ENCODE measurements at regions not wholly inside any gene's neighbourhood (a gene's known extent, or its start where the extent isn't known, plus 50 kb on each side); places are given as distances from the start of the nearest gene placed in this dataset.

DNA sequence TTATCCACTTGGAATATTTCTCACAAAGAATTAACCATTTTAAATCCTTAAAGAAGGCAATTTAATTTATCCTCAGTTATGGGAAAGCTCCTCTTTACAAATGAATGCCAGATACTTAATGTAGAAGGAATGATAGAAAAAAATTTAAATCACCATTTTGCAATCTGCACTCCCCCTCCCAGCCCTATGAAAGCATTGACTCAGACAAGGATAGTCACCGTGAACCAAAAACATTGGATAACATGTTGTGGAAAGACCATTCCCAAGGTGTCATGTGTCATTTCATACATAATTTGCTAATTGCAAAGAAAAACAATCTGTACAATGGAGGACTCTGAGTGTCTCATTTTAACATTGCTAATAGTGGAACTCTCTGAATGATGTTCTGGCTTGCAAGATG is 421.0 kb downstream of the TXNL1 start:
- DNase-seq: no peak

DNA sequence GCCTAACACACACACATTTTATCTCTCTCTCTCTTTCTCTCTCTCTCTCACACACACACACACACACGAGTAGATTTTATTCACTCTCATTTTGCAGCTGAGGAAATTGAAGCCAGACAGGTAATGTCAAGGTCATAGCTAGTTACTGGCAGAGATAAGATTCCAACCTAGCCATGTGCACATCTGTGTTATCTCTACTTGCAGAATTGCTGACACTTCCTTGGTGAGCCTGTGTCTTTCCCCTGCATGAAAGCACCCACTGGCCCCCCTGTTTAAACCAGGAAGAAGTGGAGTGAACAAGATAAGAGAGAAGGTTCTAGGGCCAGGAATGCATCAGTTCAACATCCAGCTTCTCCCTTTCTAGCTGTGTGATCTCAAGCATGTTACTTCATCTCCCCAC is 423.7 kb downstream of the TXNL1 start:
- DNase-seq: no peak

DNA sequence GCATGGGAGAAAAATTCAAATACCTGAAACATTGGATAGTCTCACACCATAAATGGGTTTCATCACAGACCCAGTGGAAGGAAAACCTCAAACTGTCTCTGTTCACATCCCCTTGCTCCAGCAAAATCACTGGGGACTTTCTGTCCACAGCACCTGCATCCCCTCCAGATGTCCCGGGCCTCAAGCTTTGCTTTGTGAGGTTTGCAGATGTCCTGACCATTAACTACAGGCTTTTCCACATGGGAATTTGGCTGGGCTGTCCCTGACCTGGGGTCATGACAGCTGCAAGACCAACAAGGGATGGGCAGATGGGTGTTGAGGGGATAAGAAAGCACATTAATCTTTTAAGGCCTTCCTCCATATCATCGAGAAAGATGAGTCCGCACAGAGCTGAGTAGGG is 427.9 kb downstream of the TXNL1 start:
- no peak for DNase-seq

DNA sequence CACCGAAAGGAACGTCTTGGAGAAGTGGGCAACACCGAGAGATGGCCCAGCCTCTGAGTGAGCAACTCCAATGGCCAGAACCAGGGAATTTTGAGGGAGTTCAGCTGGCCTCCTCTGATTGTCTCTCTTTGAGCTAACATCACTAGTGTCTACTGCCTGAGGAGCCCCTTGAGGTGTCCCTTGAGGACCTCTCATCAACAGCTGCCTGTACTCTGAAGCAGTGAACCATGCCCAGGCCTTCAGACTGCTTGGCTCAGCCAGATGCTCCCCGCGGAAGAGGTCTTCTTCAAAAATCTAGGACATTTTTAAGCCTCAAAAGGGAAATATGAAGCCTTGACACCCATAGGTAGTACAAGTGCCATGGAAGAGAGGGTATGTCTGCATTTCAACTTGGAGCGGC is 430.4 kb downstream of the TXNL1 start:
- no peak for DNase-seq

DNA sequence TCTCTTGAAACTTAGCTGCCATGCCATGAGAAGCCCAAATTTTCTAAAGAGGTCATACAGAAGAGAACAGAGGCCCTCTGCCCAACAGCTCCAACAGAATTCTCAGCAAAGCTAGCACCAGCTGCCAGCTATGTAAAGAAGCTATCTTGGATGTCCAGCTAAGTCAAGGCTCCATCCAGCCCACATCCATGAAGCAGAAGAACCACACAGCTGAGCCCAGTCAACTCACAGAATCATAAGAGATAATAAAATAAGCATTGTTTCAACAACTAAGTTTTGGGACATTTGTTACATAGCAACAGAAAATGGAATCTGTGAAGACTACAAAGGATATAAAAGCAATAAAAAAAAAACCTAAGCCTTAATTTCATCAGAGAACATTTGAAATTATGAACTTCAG is 434.3 kb downstream of the TXNL1 start:
- DNase-seq: no peak

DNA sequence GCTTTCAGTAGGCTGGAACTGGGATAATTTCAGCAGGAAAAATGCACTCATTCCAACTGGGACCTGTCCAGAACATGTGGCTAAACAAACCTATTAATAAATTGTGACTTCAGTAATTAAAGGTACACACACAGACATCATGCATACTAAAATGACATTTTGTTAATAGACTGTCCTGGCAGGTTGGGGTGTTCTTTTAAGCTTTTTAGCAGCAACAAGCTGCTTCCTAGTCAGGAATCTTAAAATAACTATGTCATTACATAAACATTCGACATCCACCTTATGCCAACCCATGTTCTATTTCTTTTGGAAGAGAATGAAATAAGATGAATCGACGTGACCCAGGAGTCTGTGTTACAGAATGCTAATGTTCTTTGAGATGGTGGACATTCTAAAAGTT is 435.7 kb downstream of the TXNL1 start:
- DNase-seq: no peak

DNA sequence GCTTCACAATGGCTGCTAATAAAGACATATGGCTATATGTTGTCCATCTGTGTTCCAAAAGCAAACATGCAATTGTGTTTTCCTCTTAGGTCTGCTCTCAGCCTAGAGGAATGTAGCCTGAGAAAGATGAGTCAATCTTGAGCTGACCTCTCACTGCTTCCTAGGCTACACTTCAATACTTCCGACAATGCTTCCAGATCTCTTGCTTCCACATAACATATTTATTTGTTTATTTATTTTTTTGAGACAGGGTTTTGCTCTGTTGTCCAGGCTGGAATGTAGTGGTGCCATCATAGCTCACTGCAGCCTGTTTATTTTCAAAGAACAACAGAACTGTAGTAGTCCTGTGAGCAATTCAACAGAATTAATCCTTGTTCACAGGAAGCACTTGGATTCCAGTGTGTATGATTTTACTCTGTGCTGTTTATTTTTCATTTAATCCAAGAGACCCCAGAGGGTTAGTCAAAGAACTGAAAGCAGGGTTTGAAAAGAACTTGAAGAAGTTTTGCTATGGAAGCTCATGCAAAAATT is 437.9 kb downstream of the TXNL1 start:
- DNase-seq: no peak

DNA sequence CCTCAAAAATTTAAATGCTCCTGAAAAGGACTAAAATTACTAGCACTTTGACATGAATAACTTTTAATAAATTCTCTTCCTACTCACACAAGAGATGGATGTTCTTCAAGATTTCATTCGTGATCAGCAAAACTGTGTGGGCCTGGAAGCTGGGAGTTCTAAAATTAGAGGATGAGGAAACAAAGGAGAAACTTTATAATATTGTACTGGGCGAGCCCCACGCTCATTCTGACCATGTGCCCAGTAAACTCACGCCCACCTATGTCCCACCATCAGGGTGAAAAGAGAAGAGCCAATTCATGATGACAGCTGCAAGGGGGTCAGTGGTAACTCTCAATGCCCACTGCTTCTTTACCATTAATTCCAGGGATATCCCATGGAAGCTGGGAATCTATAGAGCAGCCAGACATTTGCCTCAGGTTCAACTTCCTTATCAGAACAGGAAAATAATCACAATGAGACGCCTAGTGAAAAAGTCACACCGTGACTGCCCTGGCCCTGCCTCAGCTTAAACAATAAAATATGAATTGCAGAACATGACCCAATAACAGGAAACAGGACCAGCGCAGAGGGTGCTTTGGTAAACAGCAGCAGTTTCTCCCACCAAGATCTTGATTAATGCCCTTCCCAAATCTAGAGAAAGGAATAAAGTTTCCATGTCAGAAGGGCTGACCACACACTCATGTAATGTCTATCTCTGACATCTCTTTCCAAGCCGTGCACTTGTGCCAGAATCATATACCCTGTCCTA is 438.6 kb downstream of the TXNL1 start:
- DNase-seq: no peak

DNA sequence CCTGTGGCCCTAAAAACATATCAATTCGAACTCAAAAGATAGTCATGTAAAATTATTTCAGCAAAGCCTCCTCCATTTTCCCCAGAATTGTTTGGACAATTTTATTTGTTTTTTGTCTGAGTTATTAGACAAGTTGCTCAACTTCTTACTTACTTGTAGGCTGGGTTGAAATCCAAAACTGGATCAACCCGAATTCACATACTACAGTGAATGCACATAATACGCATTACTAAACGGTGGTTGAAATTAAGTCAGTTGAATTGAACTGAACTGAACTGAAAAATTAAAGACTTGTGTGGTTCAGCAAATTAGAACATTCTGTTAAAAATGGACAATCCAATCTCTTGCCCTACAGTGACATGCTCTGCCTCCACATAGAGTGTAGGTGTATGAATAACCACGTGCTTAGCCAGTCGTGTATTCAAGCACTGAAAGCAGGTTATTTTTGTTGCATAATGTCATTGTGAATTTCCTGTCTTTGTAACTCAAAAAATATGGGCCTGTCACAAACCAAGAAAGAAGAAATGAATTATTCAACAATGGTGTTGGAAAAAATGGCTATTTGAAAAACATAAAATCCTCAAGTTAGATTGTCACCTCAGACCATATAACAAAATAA is 441.0 kb downstream of the TXNL1 start:
- DNase-seq: no peak

DNA sequence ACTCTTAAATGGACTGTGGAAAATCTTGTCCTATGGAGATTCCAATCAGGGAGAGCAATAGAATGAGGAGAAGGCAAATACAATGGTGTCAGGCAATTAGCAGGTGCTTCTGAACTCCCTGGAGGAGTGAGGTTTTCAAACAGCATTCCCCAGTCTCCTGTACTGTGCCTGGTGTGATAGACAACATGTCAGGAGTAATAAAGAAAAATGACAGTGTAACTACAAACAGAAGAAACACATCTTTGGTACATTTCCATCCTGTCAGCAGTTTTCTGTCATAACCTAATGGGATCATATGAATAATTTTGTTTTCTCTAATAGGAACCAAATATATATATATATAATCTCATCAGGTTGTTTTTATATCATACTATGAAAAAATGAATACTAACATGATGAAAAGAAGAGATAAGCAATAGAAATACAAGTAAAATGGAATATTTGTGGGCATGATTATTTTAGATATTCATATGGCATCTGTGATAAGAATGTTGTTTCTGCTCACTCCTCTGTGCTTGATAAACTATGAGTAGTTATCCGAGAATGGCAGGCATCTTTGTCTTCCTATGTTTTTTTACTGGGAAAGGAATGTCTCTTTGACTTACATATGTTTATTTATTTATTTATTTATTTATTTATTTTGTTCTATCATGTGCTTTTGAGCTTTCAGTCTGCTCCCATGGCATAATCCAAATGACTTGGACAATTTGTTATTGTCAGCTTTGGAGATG is 441.7 kb downstream of the TXNL1 start:
- no peak for DNase-seq

DNA sequence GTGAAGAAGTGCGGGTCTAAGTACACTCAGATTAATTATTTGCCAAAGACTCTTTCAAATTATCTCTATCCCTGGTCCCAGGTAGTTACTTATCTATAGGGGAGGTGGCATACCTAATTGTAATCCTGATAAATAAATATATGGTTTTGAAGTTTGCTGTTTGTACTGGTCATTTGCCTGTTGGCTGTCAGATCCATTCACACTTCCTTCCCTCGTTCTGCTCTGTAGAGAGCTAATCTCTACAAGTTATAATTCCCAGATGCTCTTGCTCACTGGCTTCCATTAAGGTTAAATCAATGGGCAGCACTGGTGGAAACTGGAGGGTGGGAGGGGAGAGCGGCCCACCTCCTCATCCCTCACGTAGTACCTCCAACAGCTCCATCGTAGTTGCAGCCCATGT is 447.1 kb downstream of the TXNL1 start:
- no peak for DNase-seq

DNA sequence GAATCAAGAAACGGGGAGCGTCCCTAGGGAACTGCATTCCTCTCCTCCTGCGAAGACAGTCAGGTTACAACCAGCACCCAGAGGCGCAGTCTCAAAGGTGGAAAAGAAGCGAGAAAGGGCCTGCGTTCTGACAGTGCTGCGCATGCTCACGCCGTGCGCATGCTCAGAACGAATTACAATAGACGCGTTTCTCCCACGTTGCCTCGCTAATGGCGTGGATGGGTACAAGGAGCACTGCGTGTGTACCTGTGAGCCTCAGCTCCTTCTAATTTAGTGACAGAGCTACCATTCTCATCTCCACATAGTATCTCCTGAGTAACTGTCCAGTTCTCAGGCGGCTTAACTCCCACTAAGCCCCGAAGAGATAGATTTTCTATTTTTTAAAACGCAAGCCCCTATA is 448.8 kb downstream of the TXNL1 start:
- no peak for DNase-seq

DNA sequence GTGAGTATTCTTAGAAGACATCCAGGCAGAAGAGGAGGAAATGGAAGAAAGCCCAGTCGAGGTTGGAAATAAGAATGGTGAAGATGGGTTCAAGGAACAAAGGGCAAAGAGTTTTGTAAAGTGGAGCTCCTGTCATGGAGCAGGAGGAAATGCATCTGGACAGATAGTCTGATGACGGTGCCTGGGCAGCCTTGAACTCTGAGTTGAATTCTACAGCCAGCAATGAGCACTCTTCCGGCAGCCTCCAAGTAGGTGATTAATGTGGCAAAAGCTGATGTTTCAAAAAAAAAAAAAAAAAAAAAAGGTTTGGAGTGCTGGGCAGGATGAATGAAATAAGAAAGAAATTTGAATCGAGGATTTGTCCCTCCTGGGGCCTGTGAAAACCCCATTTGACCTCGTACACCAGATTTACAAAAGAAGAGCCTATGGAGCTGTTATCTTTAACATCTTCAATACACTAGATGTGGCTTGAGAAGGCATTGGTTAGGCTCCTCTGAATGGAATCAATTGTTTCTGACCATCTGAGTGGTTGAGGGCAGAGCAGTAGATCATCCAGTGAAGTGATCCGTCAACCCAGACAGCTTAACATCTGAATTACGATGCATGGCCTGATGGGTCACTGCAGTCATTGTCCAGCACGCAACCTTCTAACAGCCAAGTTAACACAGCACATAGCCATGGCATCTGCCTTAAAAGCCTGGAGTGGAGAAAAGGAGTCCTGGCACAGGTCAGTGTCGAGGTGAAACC is 449.7 kb downstream of the TXNL1 start:
- DNase-seq: no peak

DNA sequence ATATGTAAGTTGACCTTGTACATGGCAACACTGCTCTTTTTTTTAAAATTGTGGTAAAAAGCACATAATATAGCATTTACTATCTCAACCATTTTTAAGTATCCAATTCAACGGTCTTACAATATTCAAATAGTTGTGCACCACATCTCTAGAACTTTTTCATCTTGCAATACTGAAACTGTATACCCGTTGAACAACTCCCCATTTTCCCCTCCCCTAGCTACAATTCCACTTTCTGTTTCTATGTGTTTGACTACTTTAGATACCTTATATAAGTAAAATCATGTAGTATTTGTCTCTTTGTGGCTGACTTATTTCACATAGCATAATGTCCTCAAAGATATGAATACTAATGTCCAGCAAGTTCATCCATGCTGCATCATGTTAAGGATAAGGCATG is 452.1 kb downstream of the TXNL1 start:
- DNase-seq: no peak

DNA sequence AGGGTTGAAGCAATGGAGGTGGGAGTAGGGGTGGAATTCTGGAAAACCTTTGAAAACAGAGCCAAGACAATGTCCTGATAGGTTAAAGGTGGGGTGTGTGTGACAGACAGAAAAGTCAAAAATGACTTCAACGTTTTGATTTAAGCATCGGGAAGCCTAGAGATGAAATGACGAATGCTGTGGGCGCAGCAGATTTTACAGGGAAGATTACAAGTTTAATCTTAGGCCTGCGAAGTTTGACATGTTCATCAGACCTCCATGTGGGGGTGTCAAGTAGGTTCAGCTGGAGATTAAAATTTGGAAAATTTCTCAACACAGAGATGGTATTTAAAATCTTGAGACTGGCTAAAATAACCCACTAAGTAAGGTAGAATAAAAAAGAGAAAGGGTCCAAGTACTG is 453.3 kb downstream of the TXNL1 start:
- DNase-seq: no peak

DNA sequence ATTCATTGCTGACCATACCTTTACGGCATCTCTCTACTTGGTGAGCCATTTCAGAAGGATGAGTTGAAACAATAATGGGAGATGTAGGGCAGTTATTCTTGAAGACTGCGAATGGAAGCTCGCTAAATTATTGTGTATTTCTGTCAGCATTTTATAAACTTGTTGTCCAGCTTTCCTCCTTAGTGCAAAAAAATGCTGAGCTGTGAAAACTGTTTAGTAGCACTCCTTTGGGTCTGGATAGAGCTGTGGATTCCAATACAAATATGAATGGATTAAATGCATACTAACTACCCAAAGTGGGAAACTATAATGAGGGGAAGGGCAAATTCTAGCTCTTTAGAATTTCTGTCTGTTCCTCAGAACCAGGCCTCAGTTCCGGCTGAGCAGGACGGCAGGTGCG is 461.6 kb downstream of the TXNL1 start:
- DNase-seq: no peak

DNA sequence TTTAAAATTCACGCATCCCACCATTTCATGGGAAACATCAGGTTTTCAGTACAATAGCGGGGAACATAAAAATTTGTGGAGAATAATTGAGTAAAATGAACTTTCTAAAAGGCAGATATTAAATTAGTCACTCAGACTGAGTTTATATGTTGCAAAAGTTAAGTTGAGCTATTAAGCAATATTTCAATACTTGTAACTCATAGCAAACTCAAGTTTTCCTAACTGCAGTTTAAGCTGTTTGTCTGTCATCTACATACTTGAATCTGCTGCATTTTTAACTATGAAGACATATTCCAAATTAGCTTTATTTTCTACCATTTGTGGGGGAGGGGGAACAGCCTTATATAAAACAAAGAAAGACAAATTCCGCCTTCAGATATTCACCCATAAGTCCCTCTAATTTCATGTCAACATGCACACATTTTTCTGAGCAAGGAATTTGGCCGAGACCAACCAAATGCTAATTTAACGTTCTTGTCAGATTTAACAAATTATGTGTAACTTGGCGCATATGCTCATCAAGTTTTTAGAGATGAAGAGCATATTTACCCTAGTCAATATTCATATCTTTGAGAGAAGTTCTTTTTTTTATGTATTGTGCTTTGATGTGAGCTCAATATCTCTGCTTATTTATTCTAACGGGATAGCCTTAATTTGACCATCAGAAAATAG is 462.9 kb downstream of the TXNL1 start:
- no peak for DNase-seq

DNA sequence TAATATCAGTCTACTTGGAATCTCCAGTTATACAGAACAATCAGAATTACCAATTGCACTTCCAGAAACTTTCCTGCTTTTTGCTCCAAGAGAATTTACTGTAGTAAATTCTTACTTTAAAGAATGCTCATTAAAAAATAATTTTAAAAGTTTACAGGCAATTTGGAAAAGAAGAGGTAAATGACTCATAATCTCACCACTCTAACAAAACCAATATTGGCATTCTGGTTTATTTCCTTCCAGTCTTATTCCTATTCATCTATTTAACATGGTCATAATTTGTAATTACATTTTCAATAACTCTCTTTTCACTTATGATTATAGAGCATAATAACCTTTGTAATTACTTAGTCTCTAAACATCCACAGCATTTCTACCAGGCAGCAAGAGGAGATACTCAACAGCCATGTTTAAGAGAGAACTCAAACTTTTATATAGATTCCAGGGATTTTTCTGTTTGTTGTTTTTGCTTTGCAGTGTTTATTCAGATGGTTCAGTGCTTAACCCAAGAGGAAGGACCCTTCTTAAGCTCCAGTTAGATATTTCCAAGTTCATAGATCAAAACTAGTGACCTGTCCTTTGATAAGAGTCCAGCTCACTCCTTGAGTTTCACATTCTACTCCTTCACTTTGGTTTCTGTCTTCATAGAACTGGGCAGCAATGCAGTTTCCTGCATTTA is 464.7 kb downstream of the TXNL1 start:
- no peak for DNase-seq

DNA sequence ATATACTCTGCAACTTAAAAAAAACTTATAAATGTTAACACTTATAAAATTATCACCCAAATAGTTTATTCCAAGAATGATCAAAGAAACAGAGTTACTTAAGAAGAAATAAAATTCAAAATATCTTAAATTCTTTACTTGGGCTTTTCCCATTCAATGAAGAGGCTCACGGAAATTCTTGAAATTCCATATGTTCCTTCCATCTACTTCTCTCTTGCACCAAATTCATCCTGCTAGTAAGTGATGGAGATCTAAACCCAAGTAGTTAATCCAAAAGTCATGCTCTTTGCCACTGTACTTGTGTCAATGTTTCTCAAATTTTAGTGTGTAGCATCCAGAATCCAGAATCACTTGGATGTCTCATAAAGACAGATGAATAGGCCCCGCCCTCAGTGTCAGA is 465.9 kb downstream of the TXNL1 start:
- no peak for DNase-seq

DNA sequence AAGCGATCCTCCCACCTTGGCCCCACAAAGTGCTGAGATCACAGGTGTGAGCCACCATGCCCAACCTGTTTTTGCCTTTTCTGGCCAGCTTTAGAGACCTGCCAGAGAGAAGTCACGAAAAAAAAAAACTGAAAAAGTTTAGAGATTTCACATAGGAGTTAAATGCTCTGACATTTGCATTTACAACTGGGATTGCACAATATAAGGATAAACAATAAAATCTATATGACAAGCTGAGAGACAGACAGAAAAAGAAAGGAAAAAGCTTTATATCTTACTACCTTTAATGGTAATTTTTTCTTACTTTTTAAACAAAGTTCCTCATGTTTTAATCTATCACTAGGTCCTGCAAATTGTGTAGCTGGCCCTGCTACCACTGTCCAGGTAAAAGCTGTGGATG is 466.5 kb downstream of the TXNL1 start:
- no peak for DNase-seq

DNA sequence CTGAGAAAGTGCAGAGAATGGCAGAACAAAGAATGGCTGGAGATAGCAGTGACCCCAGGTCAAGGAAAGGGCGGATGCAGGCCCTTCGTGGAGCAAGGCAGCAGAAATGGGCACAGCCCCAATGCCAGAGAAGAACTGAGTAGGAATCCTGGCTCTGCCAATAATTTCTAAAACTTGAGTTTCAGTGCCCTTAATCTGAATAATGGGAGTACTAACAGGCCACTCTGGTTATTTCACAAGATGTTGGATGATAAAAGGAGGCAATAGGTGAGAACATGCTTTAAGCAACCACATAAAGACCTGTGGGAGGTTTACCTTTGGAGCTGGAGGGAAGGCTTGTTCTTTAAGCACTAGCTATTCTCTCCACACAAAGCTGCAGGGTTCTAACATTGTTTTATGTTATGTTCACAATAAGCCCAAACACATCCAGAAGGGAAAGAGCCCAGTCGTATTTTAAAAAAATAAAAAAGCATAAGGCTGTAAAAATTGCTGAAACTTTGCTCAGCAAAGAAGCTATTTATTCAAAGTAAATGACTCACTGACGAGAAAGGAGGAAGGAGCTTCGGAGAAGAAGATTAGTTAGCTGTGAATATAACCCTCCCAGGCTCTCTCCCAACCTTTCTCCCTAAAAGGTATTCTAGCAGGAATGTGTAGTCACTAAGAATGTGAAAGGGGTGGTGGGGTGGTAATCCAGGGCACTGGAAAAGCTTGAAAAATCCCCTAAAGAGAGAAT is 470.2 kb downstream of the TXNL1 start:
- DNase-seq: no peak
